ENCODE measurements at regions not wholly inside any gene's neighbourhood (a gene's known extent, or its start where the extent isn't known, plus 50 kb on each side); places are given as distances from the start of the nearest gene placed in this dataset.

GRCh38 chr15:39330061-39330460 is 250.8 kb upstream of the THBS1 start:
- DNase-seq (ENCODE audit: low read depth, low spot score), result no peak
- no peak for ATAC-seq
- Histone ChIP-seq H3K4me3 (ENCODE audit: low read depth in 2 of 2, low read length in 2 of 2) (no peak overlapping the region), H3K27ac (ENCODE audit: low read length) (no peak overlapping the region), H3K27me3 (ENCODE audit: control insufficient read depth, insufficient read depth, low read length) (no peaks in the 10 kb centered on the region), H3K9me3 (ENCODE audit: control insufficient read depth, insufficient read depth, low read depth, low read length) (no peaks in the 10 kb centered on the region), H3K4me1 (ENCODE audit: control insufficient read depth, insufficient read depth, low read length) (no peaks in the 10 kb centered on the region), H3K36me3 (ENCODE audit: control insufficient read depth, insufficient read depth, low read length) (no peaks in the 10 kb centered on the region)
- intact Hi-C loops (cut with micrococcal nuclease; ENCODE audit: unreplicated experiment), result no loop called here
- ChIA-PET POLR2A (no interaction called here), CTCF (no interaction called here)
- no TSS peak for BruUV-seq (replicated peaks)
- TF ChIP-seq REST (IDR thresholded peaks at IDR 0.05; ENCODE audit: insufficient read depth in 1 of 2, low read depth in 2 of 2, low read length in 1 of 2) (no peak), POLR2AphosphoS5 (IDR thresholded peaks at IDR 0.05; ENCODE audit: low read depth, low read length) (no peak), CTCF (IDR thresholded peaks at IDR 0.05) (no peak), SIN3A (IDR thresholded peaks at IDR 0.05; ENCODE audit: borderline replicate concordance, insufficient read depth, low read depth, low read length) (no peak), TCF7L2 (IDR thresholded peaks at IDR 0.05; ENCODE audit: low read depth, low read length) (no peak)
- in situ Hi-C loops (cut with HindIII; ENCODE audit: low pct_unique_long_range_greater_than_20kb, low sequenced_read_pairs), result no loop called here

GRCh38 chr15:39331584-39331983 is 249.3 kb upstream of the THBS1 start:
- no peak overlapping the region for H3K4me3 ChIP-seq (ENCODE audit: low read depth in 2 of 2, low read length in 2 of 2)
- intact Hi-C loops (cut with micrococcal nuclease; ENCODE audit: unreplicated experiment), result no loop called here
- in situ Hi-C loops (cut with HindIII; ENCODE audit: low pct_unique_long_range_greater_than_20kb, low sequenced_read_pairs), result no loop called here
- ChIA-PET CTCF (no interaction called here), POLR2A (no interaction called here)
- H3K36me3 ChIP-seq (ENCODE audit: control insufficient read depth, insufficient read depth, low read length), result no peaks in the 10 kb centered on the region
- ATAC-seq, result no peak
- no TSS peak for BruUV-seq (replicated peaks)
- H3K27ac ChIP-seq (ENCODE audit: low read length), result no peak overlapping the region
- H3K27me3 ChIP-seq (ENCODE audit: control insufficient read depth, insufficient read depth, low read length), result no peaks in the 10 kb centered on the region
- H3K9me3 ChIP-seq (ENCODE audit: control insufficient read depth, insufficient read depth, low read depth, low read length), result no peaks in the 10 kb centered on the region
- H3K4me1 ChIP-seq (ENCODE audit: control insufficient read depth, insufficient read depth, low read length), result no peaks in the 10 kb centered on the region
- DNase-seq (ENCODE audit: low read depth, low spot score), result no peak
- no peak for TF ChIP-seq POLR2AphosphoS5 (IDR thresholded peaks at IDR 0.05; ENCODE audit: low read depth, low read length)
- TF ChIP-seq REST (IDR thresholded peaks at IDR 0.05; ENCODE audit: insufficient read depth in 1 of 2, low read depth in 2 of 2, low read length in 1 of 2), result no peak
- TF ChIP-seq CTCF (IDR thresholded peaks at IDR 0.05), result no peak
- no peak for TF ChIP-seq TCF7L2 (IDR thresholded peaks at IDR 0.05; ENCODE audit: low read depth, low read length)
- TF ChIP-seq SIN3A (IDR thresholded peaks at IDR 0.05; ENCODE audit: borderline replicate concordance, insufficient read depth, low read depth, low read length), result no peak

All from Panc1 (cell line).